ENCODE measurements at regions not wholly inside any gene's neighbourhood (a gene's known extent, or its start where the extent isn't known, plus 50 kb on each side); places are given as distances from the start of the nearest gene placed in this dataset.

GRCh38 chr15:45744236-45744589 is 109.4 kb downstream of the SQOR start:
- TF ChIP-seq POLR2A (IDR thresholded peaks at IDR 0.05) (no peak), CTCF (IDR thresholded peaks at IDR 0.05) (no peak)

Data from esophagus squamous epithelium (tissue), 4 donors.